Left colon (tissue), 2 donors: ENCODE measurements at regions not wholly inside any gene's neighbourhood (a gene's known extent, or its start where the extent isn't known, plus 50 kb on each side); places are given as distances from the start of the nearest gene placed in this dataset.

Experiments
- ATAC-seq: fragments of 200-7000 bp; cut with Tn5 transposase; one replicate; pipeline ENCODE4 v1.9.1; 2020; ENCODE audit warnings: mild to moderate bottlenecking, moderate library complexity
- DNase-seq, 2 donors: peaks; one replicate each; pipeline ENCODE4 v3.0.0-alpha.2; 2020
- intact Hi-C, 2 donors: fragments of 100-400 bp; cut with DNase I in 1 of 2; cut with micrococcal nuclease in 1 of 2; formaldehyde crosslinking; loops; one replicate each; pipeline versions ENCODE4 v1.11.2 to v1.14.0; 2022; cut with DNase I, micrococcal nuclease
- donor health status: DM: no; HTN: no; CAD: no.
- donor health status: DM: yes; HTN: yes; CAD: no.

- intact Hi-C loops, result no loop called here
- DNase-seq, result no peak
- ATAC-seq, result no peak
Measured at GRCh38 chr11:106202935-106203620, 125.6 kb downstream of the AASDHPPT start.

GRCh38 chr11:106208760-106209159 lies 131.3 kb downstream of the AASDHPPT start:
- intact Hi-C loops, result no loop called here
- ATAC-seq (no peak), DNase-seq (no peak)

DNA sequence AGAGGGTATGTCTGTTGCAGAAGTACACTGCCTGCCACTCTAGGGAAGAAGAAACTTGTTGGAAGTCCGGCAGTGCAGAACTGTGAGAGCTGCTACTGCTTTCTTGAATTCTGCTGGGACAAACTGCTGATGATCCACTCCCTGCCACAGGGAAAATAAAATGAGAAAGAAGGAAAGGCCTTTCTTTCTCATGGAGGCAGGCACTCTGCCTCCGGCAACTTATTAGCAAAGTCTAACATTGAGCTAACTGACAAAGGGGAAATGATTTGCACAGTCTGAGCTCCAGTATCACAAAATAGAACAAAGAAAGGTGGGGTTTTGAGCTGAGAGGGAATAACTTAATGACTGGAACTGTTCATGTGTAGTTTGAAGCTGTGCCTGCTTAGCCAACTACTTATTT lies 134.6 kb downstream of the AASDHPPT start:
- ATAC-seq (no peak), DNase-seq (no peak)
- intact Hi-C loops, result no loop called here

GRCh38 chr11:106216281-106216680 lies 138.8 kb downstream of the AASDHPPT start:
- DNase-seq, result no peak
- ATAC-seq, result no peak
- intact Hi-C loops, result no loop called here

DNA sequence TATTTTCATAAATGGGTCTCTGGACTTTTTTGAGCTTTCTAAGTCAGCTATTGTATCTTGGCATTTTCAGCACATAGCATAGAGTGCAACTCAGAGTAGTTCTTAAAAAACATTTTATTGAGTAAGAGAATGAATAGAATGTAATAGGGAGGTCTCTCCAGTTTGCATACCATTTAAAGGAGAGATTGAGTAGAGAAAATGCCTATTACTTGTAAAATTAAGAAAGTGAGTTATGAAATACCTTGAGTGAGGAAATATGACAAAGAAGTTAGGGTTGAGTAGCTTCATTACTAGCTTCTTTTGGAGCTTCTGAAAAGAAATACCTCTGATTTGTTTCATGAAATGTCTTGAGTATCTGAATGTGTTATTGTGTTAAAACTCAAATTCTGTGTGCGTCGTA lies 140.0 kb downstream of the AASDHPPT start:
- DNase-seq (no peak), ATAC-seq (no peak)
- intact Hi-C loops, result no loop called here

DNA sequence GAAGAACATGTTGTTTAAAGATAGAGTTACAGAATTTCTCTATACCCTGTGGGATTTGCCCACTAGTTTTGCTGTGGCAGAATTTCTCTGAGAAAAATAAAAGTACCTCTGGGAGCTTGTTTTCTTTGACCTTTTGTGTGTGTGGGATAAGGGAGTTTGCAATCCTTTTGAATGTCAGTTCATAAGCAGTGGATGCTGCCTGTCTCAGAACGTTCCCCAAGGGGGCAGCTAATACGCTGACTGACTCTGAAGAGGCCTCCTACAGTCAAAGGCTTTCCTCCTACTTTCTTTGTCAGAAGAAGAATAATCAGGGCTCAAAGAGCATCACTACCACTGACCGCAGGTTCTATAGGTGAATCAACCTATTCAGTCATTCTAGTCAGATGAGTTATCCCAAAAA lies 140.6 kb downstream of the AASDHPPT start:
- intact Hi-C loops, result no loop called here
- DNase-seq, result no peak
- ATAC-seq, result no peak

DNA sequence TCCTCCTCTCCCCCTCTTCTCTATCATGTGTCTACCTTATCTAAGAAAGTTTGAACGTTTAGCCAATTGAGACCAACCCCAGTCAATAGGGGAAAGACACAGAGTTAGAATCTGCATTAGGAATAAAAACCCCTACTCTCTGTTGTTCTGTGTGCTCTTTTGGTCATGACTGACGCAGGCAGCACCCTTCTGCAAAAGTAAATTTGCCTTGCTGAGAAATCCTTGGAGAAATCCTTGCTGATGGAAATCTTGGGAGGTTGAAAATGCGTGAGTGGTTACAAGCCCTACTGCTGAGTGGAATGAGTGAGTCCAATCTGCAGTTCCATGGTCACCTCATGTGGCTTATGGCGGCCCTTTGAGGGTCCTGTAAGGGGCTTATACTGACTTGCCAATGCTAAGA lies 145.2 kb downstream of the AASDHPPT start:
- ATAC-seq (no peak), DNase-seq (no peak)
- intact Hi-C loops, result no loop called here

DNA sequence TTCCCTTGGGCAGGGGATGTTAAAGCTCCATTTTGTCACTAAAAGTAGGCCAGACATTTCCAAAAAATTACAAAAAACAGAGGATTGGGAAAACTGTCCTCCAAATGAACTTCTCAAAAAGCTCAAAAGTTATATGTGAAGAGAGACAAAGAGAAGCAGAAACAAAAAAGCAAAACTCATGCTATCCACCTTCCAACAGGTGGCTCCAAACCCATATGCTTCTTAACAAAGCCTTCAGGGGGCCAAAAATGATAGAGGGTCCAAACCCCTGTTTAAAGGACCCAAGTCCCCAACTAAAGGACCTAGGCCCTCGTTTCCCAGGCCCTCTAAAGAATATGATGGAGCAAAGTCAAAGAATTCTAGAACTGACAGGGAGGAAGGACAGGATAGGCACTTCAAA lies 146.7 kb downstream of the AASDHPPT start:
- intact Hi-C loops, result no loop called here
- no peak for DNase-seq
- ATAC-seq, result no peak

DNA sequence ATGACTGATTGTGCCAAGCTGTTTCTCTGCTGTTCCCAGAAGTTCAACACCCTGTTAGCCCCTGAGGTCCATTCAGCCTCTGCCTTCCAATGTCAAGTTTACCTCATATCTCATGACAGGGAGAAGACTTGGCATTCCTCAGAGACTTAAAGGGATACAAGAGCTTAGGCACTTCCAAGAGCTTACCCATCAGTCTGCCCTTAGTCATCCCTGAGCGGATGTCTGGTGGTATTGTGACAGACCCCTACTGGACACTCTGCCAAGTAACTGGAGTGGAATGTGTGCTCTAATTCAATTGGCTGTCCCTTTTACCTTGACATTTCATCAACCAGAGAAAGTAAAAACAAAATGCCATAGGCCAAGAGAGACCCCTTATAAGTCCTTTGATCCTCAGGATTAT lies 151.5 kb downstream of the AASDHPPT start:
- ATAC-seq (no peak), DNase-seq (no peak)
- intact Hi-C loops, result no loop called here

DNA sequence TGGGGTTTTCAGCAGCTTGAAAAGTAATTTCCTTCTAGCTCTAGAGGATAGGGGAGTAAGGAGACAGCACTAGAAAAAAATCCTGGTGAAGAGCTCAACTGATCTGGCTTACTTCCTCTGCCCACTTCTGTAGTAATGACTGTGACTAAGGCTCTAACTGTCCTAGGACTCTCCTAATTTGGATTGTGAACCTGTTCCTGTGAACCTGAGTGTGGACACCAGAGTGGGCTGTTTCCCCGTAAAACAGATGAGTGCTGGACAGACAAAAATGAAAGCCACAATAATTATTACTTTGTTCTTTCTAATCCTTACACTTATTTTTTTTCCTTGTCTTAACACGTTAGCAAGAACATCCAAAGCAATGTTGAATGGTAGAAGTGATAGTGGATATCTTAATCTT lies 154.1 kb downstream of the AASDHPPT start:
- DNase-seq (no peak), ATAC-seq (no peak)
- intact Hi-C loops, result no loop called here

GRCh38 chr11:106233191-106233590 lies 155.7 kb downstream of the AASDHPPT start:
- ATAC-seq (no peak), DNase-seq (no peak)
- intact Hi-C loops, result no loop called here

GRCh38 chr11:106234794-106235193 lies 157.3 kb downstream of the AASDHPPT start:
- no peak for DNase-seq
- no peak for ATAC-seq
- intact Hi-C loops, result no loop called here

DNA sequence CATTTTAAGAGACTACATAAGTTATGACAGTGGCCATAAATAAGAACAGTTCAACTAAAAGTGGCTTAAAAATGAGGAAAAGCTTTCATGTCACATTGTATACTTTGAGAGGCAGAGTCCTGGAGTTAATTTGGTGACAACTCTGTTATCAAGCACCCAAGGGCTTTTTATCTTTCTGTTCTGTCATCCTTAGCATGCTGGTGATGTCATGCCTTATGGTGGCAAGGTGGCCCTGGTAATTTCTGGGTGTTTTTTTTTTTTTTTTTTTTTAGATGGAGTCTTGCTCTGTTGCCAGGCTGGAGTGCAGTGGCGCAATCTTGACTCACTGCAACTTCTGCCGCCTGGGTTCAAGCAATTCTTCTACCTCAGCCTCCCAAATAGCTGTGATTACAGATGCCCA lies 158.8 kb downstream of the AASDHPPT start:
- DNase-seq (no peak), ATAC-seq (no peak)
- intact Hi-C loops, result no loop called here

DNA sequence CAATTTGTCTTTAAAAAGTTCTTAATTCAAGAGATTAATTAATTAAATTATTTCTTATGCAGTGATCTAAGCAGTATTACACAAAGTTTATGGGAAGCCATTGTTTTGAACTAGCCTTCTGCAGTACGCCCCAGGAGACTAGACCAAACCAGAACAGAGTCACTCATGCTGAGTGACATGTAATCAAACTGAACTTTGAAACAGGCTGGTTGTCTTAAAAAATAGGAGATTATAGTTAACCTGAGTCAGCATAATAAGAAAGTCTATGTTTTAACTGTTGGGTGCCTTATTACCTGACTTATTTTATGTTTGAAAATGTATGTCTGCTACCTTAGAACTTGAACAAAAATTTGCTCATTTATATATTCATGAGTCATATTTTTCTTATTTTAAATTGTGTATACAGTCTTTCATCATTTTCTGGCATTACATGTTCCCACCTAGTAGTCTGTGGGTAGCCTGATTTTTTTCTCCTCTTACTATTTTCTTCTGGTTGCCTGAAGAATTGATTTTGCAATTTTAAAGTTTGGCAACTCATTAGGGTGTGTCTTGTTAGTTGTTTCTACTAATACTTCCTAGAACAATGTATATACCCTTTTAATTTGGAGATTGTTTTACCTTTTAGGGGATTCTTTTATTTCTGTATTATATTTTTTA lies 161.4 kb downstream of the AASDHPPT start:
- no peak for ATAC-seq
- intact Hi-C loops, result no loop called here
- no peak for DNase-seq

DNA sequence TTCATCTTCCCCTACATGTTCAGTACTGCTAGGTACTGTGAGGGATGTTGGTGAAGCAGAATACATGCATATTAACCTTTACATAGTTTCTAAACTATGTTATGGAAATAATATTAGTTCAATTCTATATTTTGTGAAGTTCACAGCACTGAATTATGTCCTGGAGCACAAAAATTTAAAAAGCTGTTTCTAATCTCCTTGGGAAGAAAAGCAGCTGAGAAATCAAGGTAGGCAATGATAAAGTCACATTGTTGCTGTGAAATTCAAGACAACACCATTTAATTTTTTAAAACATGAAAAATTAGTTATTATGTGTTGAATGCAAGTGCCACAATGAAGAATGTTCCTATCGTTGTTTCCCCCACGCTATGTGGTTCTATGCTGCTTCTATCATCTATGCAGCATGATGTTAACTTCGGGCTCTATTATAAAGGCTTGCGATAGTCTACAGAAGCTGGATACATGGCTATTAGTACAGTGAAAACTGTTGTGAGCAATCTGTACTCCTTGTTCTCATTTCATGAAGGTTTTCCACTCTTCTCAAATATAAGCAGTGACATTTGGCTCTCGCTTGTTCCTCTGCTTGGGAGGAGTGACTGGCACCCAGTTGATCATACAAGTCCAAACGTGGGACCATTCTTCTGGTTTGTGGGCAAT lies 164.3 kb downstream of the AASDHPPT start:
- no peak for ATAC-seq
- DNase-seq, result no peak
- intact Hi-C loops, result no loop called here

- no peak for ATAC-seq
- intact Hi-C loops, result no loop called here
- no peak for DNase-seq
Measured at GRCh38 chr11:106242718-106243415, 165.4 kb downstream of the AASDHPPT start.

DNA sequence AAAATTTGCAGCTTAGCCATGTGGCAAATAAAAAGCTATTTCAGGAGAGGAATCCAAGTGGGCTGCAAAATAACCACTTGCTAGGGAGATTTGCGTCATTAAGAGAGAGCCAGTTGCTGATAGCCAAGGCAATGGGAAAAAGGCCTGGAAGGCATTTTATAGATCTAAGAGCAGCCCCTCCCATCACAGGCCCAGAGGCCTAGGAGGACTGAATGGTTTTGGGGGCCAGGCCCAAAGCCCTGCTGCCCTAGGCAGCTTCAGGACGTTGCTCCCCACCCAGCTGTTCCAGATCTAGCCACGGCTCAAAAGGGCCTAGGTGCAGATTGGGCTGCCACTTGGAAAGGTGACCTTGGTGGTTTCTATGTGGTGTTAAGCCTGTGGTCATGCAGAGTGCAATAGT lies 169.0 kb downstream of the AASDHPPT start:
- ATAC-seq (no peak), DNase-seq (no peak)
- intact Hi-C loops, result no loop called here

- DNase-seq (no peak), ATAC-seq (no peak)
- intact Hi-C loops, result no loop called here
Measured at GRCh38 chr11:106249617-106250239, 172.3 kb downstream of the AASDHPPT start.

DNA sequence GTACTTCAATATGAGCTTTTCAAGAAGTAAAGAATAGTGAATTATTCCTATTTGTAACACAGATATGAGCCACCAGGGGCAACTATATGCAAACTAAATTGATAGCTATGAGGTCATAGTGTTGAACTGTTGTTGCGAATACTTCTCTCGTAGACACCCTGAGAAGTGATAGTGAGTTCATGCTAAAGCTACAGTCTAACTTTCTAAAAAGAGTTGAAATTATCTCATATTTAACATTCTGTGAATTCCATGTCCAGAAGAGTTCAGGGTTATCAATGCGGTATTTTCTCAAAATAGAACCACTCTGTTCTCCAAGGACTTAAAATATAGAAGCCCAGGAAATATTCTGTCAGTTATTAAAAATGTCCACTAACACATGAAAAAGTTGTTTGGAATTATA lies 185.4 kb downstream of the AASDHPPT start:
- ATAC-seq, result no peak
- no peak for DNase-seq
- intact Hi-C loops, result no loop called here

GRCh38 chr11:106263527-106263926 lies 186.1 kb downstream of the AASDHPPT start:
- DNase-seq, result no peak
- intact Hi-C loops, result no loop called here
- ATAC-seq, result no peak
